Skeletal muscle cell (primary cell): ENCODE measurements at regions not wholly inside any gene's neighbourhood (a gene's known extent, or its start where the extent isn't known, plus 50 kb on each side); places are given as distances from the start of the nearest gene placed in this dataset.
A peak's percentile ranks its signal among the peaks of the same experiment; 100 is the strongest.

Experiments
- DNase-seq: peaks from one replicate; pipeline ENCODE4 v3.0.0-alpha.2; 2010; ENCODE audit warnings: low read depth
- H3K4me3 ChIP-seq: 2 replicates; pipeline ENCODE4 v1.5.1; 2011; ENCODE audit warnings: low read depth, mild to moderate bottlenecking, control low read depth, low read length, moderate library complexity

GRCh38 chr5:74432721-74433120 lies 207.8 kb downstream of the ENC1 start:
- H3K4me3 ChIP-seq, result no peak overlapping the region
- DNase-seq, result no peak

GRCh38 chr5:74432216-74432615 lies 208.3 kb downstream of the ENC1 start:
- no peak overlapping the region for H3K4me3 ChIP-seq
- DNase-seq, result no peak

GRCh38 chr5:74431290-74431669 lies 209.2 kb downstream of the ENC1 start:
- DNase-seq, result no peak
- no peak overlapping the region for H3K4me3 ChIP-seq

GRCh38 chr5:74430631-74431289 lies 209.8 kb downstream of the ENC1 start:
- no peak for DNase-seq
- no peak overlapping the region for H3K4me3 ChIP-seq

GRCh38 chr5:74429495-74429894 lies 211.0 kb downstream of the ENC1 start:
- H3K4me3 ChIP-seq, result no peak overlapping the region

GRCh38 chr5:74428876-74429275 lies 211.7 kb downstream of the ENC1 start:
- no peak for DNase-seq
- H3K4me3 ChIP-seq, result no peak overlapping the region

More at GRCh38 chr5:74429495-74429894, 211.0 kb downstream of the ENC1 start:
- no peak for DNase-seq

GRCh38 chr5:74428275-74428674 lies 212.3 kb downstream of the ENC1 start:
- no peak for DNase-seq
- H3K4me3 ChIP-seq, result no peak overlapping the region

- no peak overlapping the region for H3K4me3 ChIP-seq
- DNase-seq, result no peak
Observed at GRCh38 chr5:74426506-74426905, 214.0 kb downstream of the ENC1 start.

GRCh38 chr5:74424162-74424868 lies 216.2 kb downstream of the ENC1 start:
- DNase-seq, result peak; percentile 29
- no peak overlapping the region for H3K4me3 ChIP-seq

GRCh38 chr5:74423383-74423782 lies 217.1 kb downstream of the ENC1 start:
- no peak overlapping the region for H3K4me3 ChIP-seq
- no peak for DNase-seq

GRCh38 chr5:74422671-74423070 lies 217.9 kb downstream of the ENC1 start:
- no peak for DNase-seq
- H3K4me3 ChIP-seq, result no peak overlapping the region

GRCh38 chr5:74422030-74422429 lies 218.5 kb downstream of the ENC1 start:
- no peak overlapping the region for H3K4me3 ChIP-seq
- DNase-seq, result no peak

- H3K4me3 ChIP-seq, result no peak overlapping the region
- no peak for DNase-seq
Observed at GRCh38 chr5:74421377-74421776, 219.2 kb downstream of the ENC1 start.

GRCh38 chr5:74420947-74421346 lies 219.6 kb downstream of the ENC1 start:
- H3K4me3 ChIP-seq, result no peak overlapping the region
- no peak for DNase-seq

GRCh38 chr5:74420220-74420619 lies 220.3 kb downstream of the ENC1 start:
- no peak overlapping the region for H3K4me3 ChIP-seq
- DNase-seq, result no peak

GRCh38 chr5:74419468-74419867 lies 221.1 kb downstream of the ENC1 start:
- no peak overlapping the region for H3K4me3 ChIP-seq
- DNase-seq, result no peak

GRCh38 chr5:74418709-74419108 lies 221.8 kb downstream of the ENC1 start:
- no peak overlapping the region for H3K4me3 ChIP-seq
- DNase-seq, result no peak

- no peak for DNase-seq
- H3K4me3 ChIP-seq, result no peak overlapping the region
Observed at GRCh38 chr5:74418261-74418660, 222.3 kb downstream of the ENC1 start.

GRCh38 chr5:74415695-74416102 lies 224.8 kb downstream of the ENC1 start:
- H3K4me3 ChIP-seq, result no peak overlapping the region
- DNase-seq, result no peak

GRCh38 chr5:74414228-74414627 lies 226.3 kb downstream of the ENC1 start:
- H3K4me3 ChIP-seq, result no peak overlapping the region
- DNase-seq, result no peak

GRCh38 chr5:74413403-74414048 lies 227.0 kb downstream of the ENC1 start:
- DNase-seq, result no peak
- H3K4me3 ChIP-seq, result no peak overlapping the region
